HepG2 (cell line): ENCODE measurements at regions not wholly inside any gene's neighbourhood (a gene's known extent, or its start where the extent isn't known, plus 50 kb on each side); places are given as distances from the start of the nearest gene placed in this dataset.

ENCODE experiments used
- ATAC-seq: fragments of 200-7000 bp; cut with Tn5 transposase; 3 replicates; pipeline ENCODE4 v1.9.1; 2020; ENCODE audit warnings: mild to moderate bottlenecking, moderate library complexity
- BruUV-seq: library from RNA; stranded (reverse); fragments of 400-500 nt; replicated peaks from 2 replicates; lab custom pipeline; 2021; lab: Mats Ljungman, UMichigan
- CTCF ChIA-PET: fragments of 300-600 bp; formaldehyde crosslinking; extraction: SDS; loops from one replicate; lab custom pipeline; 2021; ENCODE audit warnings: low total read pairs, inconsistent platforms, low intra/inter-chr PET ratio; lab: Yijun Ruan, JAX
- POLR2A ChIA-PET: fragments of 350-600 bp; sonication (Branson Sonifier 250); formaldehyde crosslinking; loops from one replicate; lab custom pipeline; 2020; ENCODE audit warnings: antibody characterized with exemption, inconsistent platforms; lab: Yijun Ruan, JAX
- DNase-seq: peaks from one replicate; pipeline ENCODE4 v3.0.0-alpha.2; 2015; ENCODE audit warnings: low spot score
- FAIRE-seq: peaks from 3 replicates; lab custom pipeline; 2011; peaks lifted over from hg19 to GRCh38; lab: Jason Lieb, UNC
- H2AFZ ChIP-seq: one replicate; pipeline ENCODE4 v1.6.1; 2011; ENCODE audit warnings: low read length, inconsistent platforms
- H3K27ac ChIP-seq: fragments of 300-600 bp; 3 replicates; pipeline ENCODE4 v1.8.0; 2011; ENCODE audit warnings: mixed run types, mild to moderate bottlenecking, mixed read lengths, low read length, inconsistent platforms; ENCODE audit not compliant: insufficient read depth; ENCODE audit errors: extremely low read length
- H3K27me3 ChIP-seq, 2 experiments: fragments of 200-600 bp in 1 of 2; 2 replicates in 1 of 2; 3 replicates in 1 of 2; pipeline versions ENCODE4 v1.6.0 to v1.8.0; 2011; ENCODE audit warnings: low read length in 2 of 2, mild to moderate bottlenecking in 2 of 2, moderate library complexity in 2 of 2, inconsistent platforms in 1 of 2; ENCODE audit not compliant: insufficient read depth in 2 of 2, control insufficient read depth in 1 of 2
- H3K36me3 ChIP-seq, 2 experiments: fragments of 200-600 bp in 1 of 2; replicated peaks in 1 of 2; 2 replicates in 1 of 2; 3 replicates in 1 of 2; pipeline versions ENCODE4 v1.5.1 to v1.8.0; 2011; ENCODE audit warnings: low read length in 2 of 2, inconsistent platforms in 1 of 2; ENCODE audit not compliant: insufficient read depth in 2 of 2, control insufficient read depth in 1 of 2
- H3K4me1 ChIP-seq: 2 replicates; pipeline ENCODE4 v1.5.1; 2012; ENCODE audit warnings: low read length, inconsistent platforms; ENCODE audit not compliant: insufficient read depth
- H3K4me2 ChIP-seq: 2 replicates; pipeline ENCODE4 v1.6.0; 2011; ENCODE audit warnings: low read depth, low read length, inconsistent platforms
- H3K4me3 ChIP-seq, 3 experiments: fragments of 200-600 bp in 1 of 3; sonication (generic), shearing (Covaris generic) in 1 of 3; replicated peaks in 1 of 3; 2 replicates each; pipeline ENCODE4 v1.5.1; 2011 to 2016; ENCODE audit warnings: low read length in 3 of 3, inconsistent platforms in 2 of 3, low read depth in 2 of 3, mild to moderate bottlenecking in 2 of 3, control low read depth in 1 of 3, mixed read lengths in 1 of 3; ENCODE audit not compliant: insufficient read depth in 1 of 3
- H3K79me2 ChIP-seq: one replicate; pipeline ENCODE4 v1.6.1; 2011; ENCODE audit warnings: low read length, inconsistent platforms; ENCODE audit not compliant: insufficient read depth
- H3K9ac ChIP-seq: 2 replicates; pipeline ENCODE4 v1.6.0; 2011; ENCODE audit warnings: mild to moderate bottlenecking, low read depth, low read length, inconsistent platforms; ENCODE audit not compliant: insufficient read depth
- H3K9me3 ChIP-seq: 2 replicates; pipeline ENCODE4 v1.5.1; 2012; ENCODE audit warnings: mild to moderate bottlenecking, low read length
- H4K20me1 ChIP-seq: 2 replicates; pipeline ENCODE4 v1.6.0; 2011; ENCODE audit warnings: inconsistent platforms, mild to moderate bottlenecking, low read length, moderate library complexity; ENCODE audit not compliant: insufficient read depth
- ATM ChIP-seq: fragments of 450-650 bp; IDR thresholded peaks from 2 replicates; pipeline ENCODE4 v1.7.1; 2017; ENCODE audit warnings: mild to moderate bottlenecking, borderline replicate concordance
- DR1 ChIP-seq: sonication (generic); formaldehyde crosslinking; IDR thresholded peaks from 2 replicates; pipeline ENCODE4 v1.8.0; 2021; ENCODE audit warnings: mild to moderate bottlenecking, missing genetic modification reagents, inconsistent platforms
- FOXA1 ChIP-seq, 2 experiments: fragments of 450-650 bp in 1 of 2; sonication (generic) in 1 of 2; formaldehyde crosslinking in 1 of 2; IDR thresholded peaks; 2 replicates each; pipeline versions ENCODE4 v1.4.0 to v1.6.1; 2016 to 2020; ENCODE audit warnings: missing genetic modification reagents in 1 of 2
- MAX ChIP-seq: IDR thresholded peaks from 2 replicates; pipeline ENCODE4 v1.6.1; 2012; ENCODE audit warnings: inconsistent platforms
- MEF2D ChIP-seq: sonication (generic); formaldehyde crosslinking; IDR thresholded peaks from 2 replicates; pipeline ENCODE4 v1.5.1; 2020; ENCODE audit warnings: mild to moderate bottlenecking, missing genetic modification reagents
- PRPF4 ChIP-seq: fragments of 200-400 bp; formaldehyde crosslinking; IDR thresholded peaks from 2 replicates; pipeline ENCODE4 v1.6.1; 2016; ENCODE audit warnings: low read length, low read depth; ENCODE audit not compliant: poor library complexity, severe bottlenecking
- ZBTB4 ChIP-seq: sonication (generic); formaldehyde crosslinking; IDR thresholded peaks from 2 replicates; pipeline ENCODE4 v1.4.0; 2020; ENCODE audit warnings: missing genetic modification reagents, mild to moderate bottlenecking, borderline replicate concordance
- WGBS: methylation state at CpG from one replicate; pipeline ENCODE4 v1.1.6; 2017; ENCODE audit warnings: low lambda C conversion rate; 5-methylcytosine and 5-hydroxymethylcytosine counted together
- in situ Hi-C: cut with HindIII; loops from 2 replicates; pipeline ENCODE4 v1.10.0; 2017; ENCODE audit warnings: low pct_unique_long_range_greater_than_20kb; ENCODE audit not compliant: extremely low pct_ligation_motif_present
- intact Hi-C: fragments of 100-400 bp; cut with micrococcal nuclease; formaldehyde crosslinking; loops from one replicate; pipeline ENCODE4 v1.10.0; 2022; ENCODE audit not compliant: unreplicated experiment
- TF ChIP-seq, protein P1 (sequence below): IDR thresholded peaks from 2 replicates; pipeline ENCODE4 v1.6.1; 2016
- TF ChIP-seq, protein P2 (sequence below), 2 experiments: sonication (generic) in 1 of 2; formaldehyde crosslinking in 1 of 2; IDR thresholded peaks; 2 replicates each; pipeline versions ENCODE4 v1.6.1 to v1.9.0; 2014 to 2022; ENCODE audit warnings: antibody characterized with exemption in 1 of 2, borderline replicate concordance in 1 of 2, inconsistent platforms in 1 of 2, low read depth in 1 of 2, missing genetic modification reagents in 1 of 2

- TF ChIP-seq ZBTB4 (no peak), DR1 (CRISPR knock-in tag) (no peak), MAX (no peak), ATM (no peak)
- TF ChIP-seq, protein P1, sequence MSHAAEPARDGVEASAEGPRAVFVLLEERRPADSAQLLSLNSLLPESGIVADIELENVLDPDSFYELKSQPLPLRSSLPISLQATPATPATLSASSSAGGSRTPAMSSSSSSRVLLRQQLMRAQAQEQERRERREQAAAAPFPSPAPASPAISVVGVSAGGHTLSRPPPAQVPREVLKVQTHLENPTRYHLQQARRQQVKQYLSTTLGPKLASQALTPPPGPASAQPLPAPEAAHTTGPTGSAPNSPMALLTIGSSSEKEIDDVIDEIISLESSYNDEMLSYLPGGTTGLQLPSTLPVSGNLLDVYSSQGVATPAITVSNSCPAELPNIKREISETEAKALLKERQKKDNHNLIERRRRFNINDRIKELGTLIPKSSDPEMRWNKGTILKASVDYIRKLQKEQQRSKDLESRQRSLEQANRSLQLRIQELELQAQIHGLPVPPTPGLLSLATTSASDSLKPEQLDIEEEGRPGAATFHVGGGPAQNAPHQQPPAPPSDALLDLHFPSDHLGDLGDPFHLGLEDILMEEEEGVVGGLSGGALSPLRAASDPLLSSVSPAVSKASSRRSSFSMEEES (CRISPR knock-in tag): no peak
- TF ChIP-seq, all 625 proteins: peak for 0
Observed at GRCh38 chr5:61689153-61689846, 357.2 kb downstream of the ZSWIM6 start (continued).

DNA sequence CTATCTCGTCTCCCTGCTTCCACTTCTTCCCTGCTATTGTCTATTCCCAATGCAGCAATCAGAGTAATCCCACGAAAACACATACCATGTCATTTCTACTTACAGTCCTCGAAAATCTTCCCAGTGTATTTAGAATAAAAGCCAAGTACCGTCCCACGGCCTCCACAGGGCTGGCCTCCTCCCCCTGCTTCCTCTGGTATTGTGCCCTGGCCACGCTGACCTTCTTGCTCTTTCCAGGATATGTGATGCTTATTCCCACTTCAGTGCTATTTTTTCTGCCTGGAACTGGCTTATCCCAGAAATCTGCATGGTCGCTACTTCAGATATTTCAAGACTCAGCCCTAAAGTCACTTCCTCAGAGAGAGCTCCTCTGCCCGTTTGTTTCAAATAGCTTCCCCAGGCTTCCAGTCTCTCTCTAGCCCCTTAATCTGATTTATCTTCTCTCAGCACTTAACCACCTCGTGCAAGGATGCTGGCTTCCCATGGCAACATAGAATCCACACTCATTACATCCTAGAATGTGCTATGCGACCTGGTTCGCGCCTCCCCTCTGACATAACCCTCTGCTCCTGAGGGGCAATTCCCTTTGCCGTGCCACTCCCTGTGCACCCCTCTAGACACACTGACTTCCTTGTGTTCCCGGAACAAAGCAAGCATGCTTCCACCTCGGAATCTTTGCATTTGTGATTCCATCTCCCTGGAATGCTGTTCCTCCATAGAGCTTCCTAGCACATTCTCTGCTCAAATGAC, 365.9 kb downstream of the ZSWIM6 start:
- Histone ChIP-seq H3K4me3 (no peak overlapping the region), H4K20me1 (no peaks in the 10 kb centered on the region), H3K79me2 (no peaks in the 10 kb centered on the region), H3K36me3 (no peaks in the 10 kb centered on the region), H3K27me3 (peaks cover 0 to 5% of the 10 kb centered on the region in 2 experiments; a peak in 3 of 5 replicates), H3K27ac (no peak overlapping the region), H2AFZ (no peak overlapping the region), H3K9me3 (no peaks in the 10 kb centered on the region), H3K9ac (no peak overlapping the region), H3K4me1 (no peaks in the 10 kb centered on the region), H3K4me2 (no peak overlapping the region)
- no peak for FAIRE-seq
- no peak for ATAC-seq
- no TSS peak for BruUV-seq
- WGBS: 23% methylated on average over 15 of the region's 15 CpGs
- intact Hi-C loops: no loop called here
- in situ Hi-C loops: no loop called here
- ChIA-PET POLR2A (no interaction called here), CTCF (no interaction called here)
- DNase-seq: no peak
- no peak for TF ChIP-seq MEF2D (CRISPR knock-in tag)
- TF ChIP-seq, protein P2, sequence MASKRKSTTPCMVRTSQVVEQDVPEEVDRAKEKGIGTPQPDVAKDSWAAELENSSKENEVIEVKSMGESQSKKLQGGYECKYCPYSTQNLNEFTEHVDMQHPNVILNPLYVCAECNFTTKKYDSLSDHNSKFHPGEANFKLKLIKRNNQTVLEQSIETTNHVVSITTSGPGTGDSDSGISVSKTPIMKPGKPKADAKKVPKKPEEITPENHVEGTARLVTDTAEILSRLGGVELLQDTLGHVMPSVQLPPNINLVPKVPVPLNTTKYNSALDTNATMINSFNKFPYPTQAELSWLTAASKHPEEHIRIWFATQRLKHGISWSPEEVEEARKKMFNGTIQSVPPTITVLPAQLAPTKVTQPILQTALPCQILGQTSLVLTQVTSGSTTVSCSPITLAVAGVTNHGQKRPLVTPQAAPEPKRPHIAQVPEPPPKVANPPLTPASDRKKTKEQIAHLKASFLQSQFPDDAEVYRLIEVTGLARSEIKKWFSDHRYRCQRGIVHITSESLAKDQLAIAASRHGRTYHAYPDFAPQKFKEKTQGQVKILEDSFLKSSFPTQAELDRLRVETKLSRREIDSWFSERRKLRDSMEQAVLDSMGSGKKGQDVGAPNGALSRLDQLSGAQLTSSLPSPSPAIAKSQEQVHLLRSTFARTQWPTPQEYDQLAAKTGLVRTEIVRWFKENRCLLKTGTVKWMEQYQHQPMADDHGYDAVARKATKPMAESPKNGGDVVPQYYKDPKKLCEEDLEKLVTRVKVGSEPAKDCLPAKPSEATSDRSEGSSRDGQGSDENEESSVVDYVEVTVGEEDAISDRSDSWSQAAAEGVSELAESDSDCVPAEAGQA (IDR thresholded peaks at IDR 0.05; ENCODE audit: low read depth): no peak
- TF ChIP-seq, protein P2 (CRISPR knock-in tag; IDR thresholded peaks at IDR 0.05; ENCODE audit: borderline replicate concordance): no peak
- no peak for TF ChIP-seq FOXA1 (IDR thresholded peaks at IDR 0.05)
- TF ChIP-seq FOXA1 (CRISPR knock-in tag; IDR thresholded peaks at IDR 0.05): no peak
- TF ChIP-seq PRPF4: no peak
